IPS-18c (cell line): ENCODE measurements at regions not wholly inside any gene's neighbourhood (a gene's known extent, or its start where the extent isn't known, plus 50 kb on each side); places are given as distances from the start of the nearest gene placed in this dataset.
"Not testable (repeated sequence)": the region's sequence is repeated elsewhere in the genome, so short reads cannot be mapped to it uniquely, and the experiment has no call there.

Experiments
- H3K4me3 ChIP-seq: 2 replicates; pipeline ENCODE4 v1.7.0; 2013; ENCODE audit warnings: low read depth, mild to moderate bottlenecking, low read length, moderate library complexity; ENCODE audit not compliant: insufficient read depth
- H3K9me3 ChIP-seq: one replicate; pipeline ENCODE4 v1.6.1; 2013; ENCODE audit warnings: mild to moderate bottlenecking, low read length, moderate library complexity; ENCODE audit not compliant: control insufficient read depth, insufficient read depth

- no peak overlapping the region for H3K4me3 ChIP-seq
- no peaks in the 10 kb centered on the region for H3K9me3 ChIP-seq
These were observed 171.2 kb upstream of the PFN2 start for GRCh38 chr3:150141790-150142326.

GRCh38 chr3:150140614-150141321, 170.1 kb upstream of the PFN2 start:
- H3K9me3 ChIP-seq: no peaks in the 10 kb centered on the region
- no peak overlapping the region for H3K4me3 ChIP-seq

- Histone ChIP-seq H3K4me3 (no peak overlapping the region), H3K9me3 (no peaks in the 10 kb centered on the region)
These were observed 168.1 kb upstream of the PFN2 start for GRCh38 chr3:150138824-150139223.

- H3K9me3 ChIP-seq: no peaks in the 10 kb centered on the region
- no peak overlapping the region for H3K4me3 ChIP-seq
These were observed 165.5 kb upstream of the PFN2 start for GRCh38 chr3:150136242-150136641.

GRCh38 chr3:150135287-150135721, 164.6 kb upstream of the PFN2 start:
- no peak overlapping the region for H3K4me3 ChIP-seq

GRCh38 chr3:150133293-150133692, 162.6 kb upstream of the PFN2 start:
- Histone ChIP-seq H3K9me3 (no peaks in the 10 kb centered on the region), H3K4me3 (no peak overlapping the region)

More at GRCh38 chr3:150135287-150135721, 164.6 kb upstream of the PFN2 start:
- no peaks in the 10 kb centered on the region for H3K9me3 ChIP-seq

GRCh38 chr3:150132101-150132749, 161.5 kb upstream of the PFN2 start:
- Histone ChIP-seq H3K9me3 (no peaks in the 10 kb centered on the region), H3K4me3 (no peak overlapping the region)

GRCh38 chr3:150131663-150132062, 161.0 kb upstream of the PFN2 start:
- no peaks in the 10 kb centered on the region for H3K9me3 ChIP-seq
- no peak overlapping the region for H3K4me3 ChIP-seq

- Histone ChIP-seq H3K9me3 (no peaks in the 10 kb centered on the region), H3K4me3 (no peak overlapping the region)
These were observed 159.9 kb upstream of the PFN2 start for GRCh38 chr3:150130404-150131100.

- H3K4me3 ChIP-seq: no peak overlapping the region
- H3K9me3 ChIP-seq: no peaks in the 10 kb centered on the region
These were observed 158.5 kb upstream of the PFN2 start for GRCh38 chr3:150129166-150129565.

GRCh38 chr3:150128126-150128525, 157.4 kb upstream of the PFN2 start:
- Histone ChIP-seq H3K9me3 (no peaks in the 10 kb centered on the region), H3K4me3 (no peak overlapping the region)

- Histone ChIP-seq H3K9me3 (no peaks in the 10 kb centered on the region), H3K4me3 (no peak overlapping the region)
These were observed 156.4 kb upstream of the PFN2 start for GRCh38 chr3:150127011-150127490.

- Histone ChIP-seq H3K4me3 (no peak overlapping the region), H3K9me3 (no peaks in the 10 kb centered on the region)
These were observed 153.4 kb upstream of the PFN2 start for GRCh38 chr3:150124142-150124541.

- not testable (repeated sequence) for H3K4me3 ChIP-seq, H3K9me3 ChIP-seq
These were observed 152.6 kb upstream of the PFN2 start for GRCh38 chr3:150123249-150123648.

- no peaks in the 10 kb centered on the region for H3K9me3 ChIP-seq
- no peak overlapping the region for H3K4me3 ChIP-seq
These were observed 147.5 kb upstream of the PFN2 start for GRCh38 chr3:150118219-150118618.

- Histone ChIP-seq H3K9me3 (no peaks in the 10 kb centered on the region), H3K4me3 (no peak overlapping the region)
These were observed 146.4 kb upstream of the PFN2 start for GRCh38 chr3:150117076-150117475.

GRCh38 chr3:150116196-150116595, 145.5 kb upstream of the PFN2 start:
- Histone ChIP-seq H3K9me3 (no peaks in the 10 kb centered on the region), H3K4me3 (no peak overlapping the region)
